Activated CD4-positive, CD25-positive, alpha-beta regulatory T cell treated with anti-CD3 and anti-CD28 coated beads, Interleukin-2, amount 50 U/mL, for 72 hours (primary cell): ENCODE measurements at regions not wholly inside any gene's neighbourhood (a gene's known extent, or its start where the extent isn't known, plus 50 kb on each side); places are given as distances from the start of the nearest gene placed in this dataset.

Experiments
- DNase-seq: peaks from one replicate; pipeline ENCODE4 v3.0.0; 2021

DNA sequence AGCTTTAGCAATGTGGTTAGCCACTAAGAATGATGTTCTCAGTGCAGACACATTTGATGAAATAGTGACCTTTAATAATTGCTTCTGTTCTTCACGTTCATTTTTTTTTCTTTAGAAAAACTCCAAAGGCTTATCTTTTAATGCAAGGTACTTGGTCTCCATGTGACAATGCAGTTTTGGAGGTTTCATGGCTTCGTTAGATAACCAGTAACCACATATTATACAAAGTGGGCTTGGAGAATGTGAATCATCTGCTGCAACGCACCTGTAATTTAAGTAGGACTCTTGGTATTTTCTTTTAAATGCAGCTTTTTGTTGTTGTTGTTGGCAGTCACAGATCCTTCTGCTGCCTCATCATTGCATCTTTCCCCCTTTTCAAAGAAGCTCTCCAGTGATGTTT, 1606.3 kb downstream of the SUCLG1 start:
- no peak for DNase-seq

- no peak for DNase-seq
Observed at GRCh38 chr2:82848285-82848684, 1610.8 kb downstream of the SUCLG1 start.

- DNase-seq = no peak
Observed at GRCh38 chr2:82839036-82839435, 1620.0 kb downstream of the SUCLG1 start.

GRCh38 chr2:82837588-82838304, 1621.3 kb downstream of the SUCLG1 start:
- DNase-seq = no peak

- no peak for DNase-seq
Observed at GRCh38 chr2:82834893-82835292, 1624.2 kb downstream of the SUCLG1 start.

- DNase-seq = no peak
Observed at GRCh38 chr2:82827426-82827825, 1631.7 kb downstream of the SUCLG1 start.

- no peak for DNase-seq
Observed at GRCh38 chr2:82826437-82826836, 1632.6 kb downstream of the SUCLG1 start.

- DNase-seq = no peak
Observed at GRCh38 chr2:82825410-82826090, 1633.5 kb downstream of the SUCLG1 start.

DNA sequence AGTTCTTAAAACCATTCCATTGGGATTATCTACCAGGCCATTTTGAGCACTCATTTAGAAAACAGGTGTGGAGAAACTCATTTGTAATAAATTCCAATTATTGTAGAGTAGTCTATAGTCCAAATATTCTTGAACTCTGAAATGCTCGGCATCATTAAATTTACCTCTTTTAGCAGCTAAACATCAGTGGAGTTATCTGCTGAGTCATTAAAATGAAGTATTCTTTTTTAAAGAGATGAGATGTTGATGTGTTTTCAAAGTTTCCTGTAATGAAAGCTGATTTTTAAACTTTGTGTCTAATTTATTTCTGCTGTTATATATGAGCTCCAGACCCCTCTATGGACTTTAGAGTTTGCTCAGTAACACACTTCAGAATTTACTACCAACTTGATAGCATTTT, 1635.2 kb downstream of the SUCLG1 start:
- no peak for DNase-seq

- DNase-seq = no peak
Observed at GRCh38 chr2:82819951-82820350, 1639.1 kb downstream of the SUCLG1 start.

- DNase-seq = no peak
Observed at GRCh38 chr2:82814146-82814545, 1644.9 kb downstream of the SUCLG1 start.

GRCh38 chr2:82811946-82812345, 1647.1 kb downstream of the SUCLG1 start:
- no peak for DNase-seq

GRCh38 chr2:82803307-82803706, 1655.8 kb downstream of the SUCLG1 start:
- no peak for DNase-seq

GRCh38 chr2:82797469-82797868, 1661.6 kb downstream of the SUCLG1 start:
- DNase-seq = no peak

DNA sequence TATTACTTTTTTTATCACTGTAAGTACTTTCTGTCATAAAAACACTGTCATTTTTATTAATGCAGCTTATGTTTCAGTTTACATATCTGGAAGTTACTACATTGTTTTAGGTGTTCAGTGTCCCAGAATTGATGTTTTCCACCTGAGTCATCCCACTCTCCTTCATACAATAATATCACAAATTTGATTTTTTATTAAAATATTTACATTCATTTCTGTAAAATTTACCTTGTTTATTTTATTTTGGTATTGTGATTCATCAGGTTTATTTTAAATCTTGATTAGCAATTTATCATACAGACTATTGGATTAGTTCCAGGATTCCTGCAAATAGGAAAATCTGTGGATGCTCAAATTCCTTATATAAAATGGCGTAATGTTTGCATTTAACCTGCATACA, 1662.9 kb downstream of the SUCLG1 start:
- DNase-seq = no peak

DNA sequence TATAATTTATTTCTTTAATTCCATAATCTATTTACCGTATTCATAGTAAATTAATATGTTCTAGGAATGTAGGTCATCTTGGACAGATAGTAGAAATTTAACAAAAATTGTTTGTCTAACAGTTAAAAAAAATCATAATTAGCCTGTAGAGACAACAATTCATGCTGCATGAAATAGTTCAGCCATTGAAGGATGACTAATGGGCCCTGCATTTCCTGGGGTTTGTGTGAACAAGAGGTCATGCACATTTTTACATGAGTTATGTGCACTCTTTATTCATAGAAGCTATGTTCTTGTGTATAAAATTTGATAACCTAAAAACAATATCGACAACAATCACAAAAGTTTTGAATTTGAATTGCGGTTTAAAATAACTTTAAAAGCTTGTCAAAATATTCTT, 1663.6 kb downstream of the SUCLG1 start:
- no peak for DNase-seq

DNA sequence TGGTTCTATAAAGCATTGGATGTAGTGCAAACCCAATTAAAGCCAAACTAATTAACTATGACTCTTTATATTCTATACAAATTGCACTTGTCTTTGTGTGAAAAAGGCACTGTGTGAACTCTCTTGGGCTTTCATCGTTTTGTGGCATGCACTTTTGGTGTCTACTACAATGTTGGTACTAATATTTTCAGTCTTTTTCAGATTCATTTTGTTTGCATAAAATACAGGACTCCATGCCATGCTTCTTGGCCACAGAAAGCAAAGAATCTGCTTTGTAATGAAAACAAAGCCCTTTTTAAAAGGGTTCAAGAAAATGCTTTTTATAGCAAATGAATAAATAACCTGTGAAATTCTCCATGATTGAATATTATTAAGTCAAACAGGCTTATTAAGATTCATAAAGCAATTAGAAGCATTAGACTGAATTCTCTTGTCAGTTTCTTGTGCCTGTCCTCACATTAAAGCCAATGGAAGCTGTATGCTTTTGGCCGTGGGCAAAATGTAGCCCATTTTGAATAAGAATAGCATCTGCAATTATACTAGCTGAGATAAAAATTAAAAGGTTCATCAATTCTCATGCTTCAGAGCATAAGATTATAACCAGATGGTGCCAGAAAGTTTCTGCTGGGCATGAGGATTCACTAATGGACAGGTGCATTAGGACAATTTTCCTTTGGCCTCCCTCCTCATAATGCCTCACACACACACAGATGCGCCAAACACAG, 1665.2 kb downstream of the SUCLG1 start:
- no peak for DNase-seq

- DNase-seq = no peak
Observed at GRCh38 chr2:82792316-82792715, 1666.8 kb downstream of the SUCLG1 start.

- DNase-seq = no peak
Observed at GRCh38 chr2:82790206-82791021, 1668.7 kb downstream of the SUCLG1 start.

DNA sequence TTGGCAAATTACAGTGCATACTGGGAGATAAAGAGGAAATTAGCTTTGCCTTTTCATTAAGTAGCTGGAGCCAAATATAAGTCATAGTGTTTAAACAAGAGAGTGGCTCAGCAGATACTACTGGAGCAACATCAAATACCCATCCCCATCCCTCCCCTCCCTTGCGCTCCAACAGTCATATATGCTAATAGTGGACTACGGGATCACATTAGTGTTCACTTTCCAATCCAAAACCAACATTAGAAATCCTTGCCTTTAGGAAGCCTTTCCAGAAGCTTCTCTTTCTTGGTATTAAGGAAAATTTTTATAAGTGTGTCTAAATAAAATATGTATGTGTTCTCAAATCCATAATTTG, 1669.3 kb downstream of the SUCLG1 start:
- DNase-seq = no peak

- no peak for DNase-seq
Observed at GRCh38 chr2:82781176-82781915, 1677.7 kb downstream of the SUCLG1 start.

- no peak for DNase-seq
Observed at GRCh38 chr2:82780050-82780449, 1679.0 kb downstream of the SUCLG1 start.

DNA sequence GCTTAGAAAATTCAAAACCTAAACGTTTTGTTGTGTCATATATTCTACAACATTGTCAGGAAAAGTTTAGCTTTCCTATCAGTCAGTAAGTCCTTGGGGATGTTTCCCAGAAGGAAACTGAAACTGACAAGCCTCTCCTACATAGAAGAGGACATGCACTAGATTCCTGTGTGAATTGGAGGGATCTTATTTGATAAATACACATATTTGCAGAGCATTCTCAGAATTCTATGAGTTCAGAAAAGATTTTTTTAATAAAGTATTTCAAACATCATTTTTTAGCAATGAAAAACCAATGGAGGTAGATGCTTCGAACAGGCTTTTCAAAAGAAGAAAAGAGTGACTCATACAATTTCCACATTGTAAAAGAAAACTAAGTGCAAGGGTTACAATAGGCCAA, 1706.7 kb downstream of the SUCLG1 start:
- DNase-seq = no peak
